Retina (tissue), 1 donor: ENCODE measurements at regions not wholly inside any gene's neighbourhood (a gene's known extent, or its start where the extent isn't known, plus 50 kb on each side); places are given as distances from the start of the nearest gene placed in this dataset.

Experiments
- DNase-seq: peaks from one replicate; pipeline ENCODE4 v3.0.0-alpha.2; 2016

DNA sequence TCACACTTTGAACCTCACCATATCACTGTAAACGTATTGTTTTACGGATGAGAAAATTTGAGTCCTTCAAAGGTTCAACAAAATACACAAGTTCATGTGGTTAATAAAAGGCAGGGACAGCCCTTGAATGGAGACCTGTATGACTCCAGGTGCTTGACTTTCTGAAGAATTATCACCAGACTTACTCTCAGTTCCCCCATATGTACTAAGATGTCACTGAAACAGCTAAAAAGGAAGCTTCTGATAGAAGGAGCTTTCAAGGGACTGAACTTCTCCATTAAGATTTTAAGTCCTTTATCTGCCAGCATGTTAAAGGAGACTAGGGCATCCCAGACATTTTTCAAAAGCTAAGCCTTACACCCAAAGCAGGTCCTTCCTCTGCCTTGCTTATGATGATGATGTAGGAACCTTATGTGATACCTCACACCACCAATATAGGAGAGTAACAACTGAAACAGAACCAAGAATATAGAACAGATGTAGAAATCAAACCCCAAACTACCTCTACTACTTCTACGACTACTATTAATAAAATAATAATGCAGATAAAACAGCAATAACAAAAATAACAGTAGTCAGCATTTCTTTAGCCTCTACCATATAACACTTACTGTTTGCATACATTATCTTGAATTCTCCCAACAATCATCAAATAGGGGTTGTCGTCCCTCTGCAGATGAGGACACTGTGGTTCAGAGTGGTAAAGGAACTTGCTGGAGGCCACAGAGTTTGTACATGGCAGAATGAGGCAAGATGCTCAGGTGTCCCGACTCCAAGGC, 273.9 kb downstream of the ELAVL2 start:
- DNase-seq, result no peak

GRCh38 chr9:23552876-23553601, 273.0 kb downstream of the ELAVL2 start:
- no peak for DNase-seq

- DNase-seq, result no peak
These were observed 271.4 kb downstream of the ELAVL2 start for GRCh38 chr9:23554686-23555085.

- peak; percentile 64 for DNase-seq
These were observed 270.2 kb downstream of the ELAVL2 start for GRCh38 chr9:23555851-23556250.

DNA sequence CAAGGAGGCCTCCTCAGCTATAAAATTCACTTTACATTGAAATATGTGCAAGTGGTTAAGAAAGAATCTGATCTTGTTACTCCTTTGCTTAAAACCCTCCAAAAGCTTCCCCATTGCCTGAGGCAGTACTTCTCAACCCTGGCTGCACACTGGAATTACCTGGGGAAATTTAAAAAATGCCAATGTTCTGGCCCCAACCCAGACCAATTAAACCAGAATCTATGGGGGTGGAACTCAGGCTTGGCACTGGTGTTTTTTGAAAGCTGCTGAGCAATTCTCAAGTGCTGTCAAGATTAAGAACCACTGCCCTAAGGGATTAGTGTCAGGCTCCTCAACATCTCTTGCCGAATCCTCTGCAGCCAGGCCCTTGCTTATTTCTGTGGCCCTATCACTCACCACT, 269.6 kb downstream of the ELAVL2 start:
- DNase-seq, result no peak

DNA sequence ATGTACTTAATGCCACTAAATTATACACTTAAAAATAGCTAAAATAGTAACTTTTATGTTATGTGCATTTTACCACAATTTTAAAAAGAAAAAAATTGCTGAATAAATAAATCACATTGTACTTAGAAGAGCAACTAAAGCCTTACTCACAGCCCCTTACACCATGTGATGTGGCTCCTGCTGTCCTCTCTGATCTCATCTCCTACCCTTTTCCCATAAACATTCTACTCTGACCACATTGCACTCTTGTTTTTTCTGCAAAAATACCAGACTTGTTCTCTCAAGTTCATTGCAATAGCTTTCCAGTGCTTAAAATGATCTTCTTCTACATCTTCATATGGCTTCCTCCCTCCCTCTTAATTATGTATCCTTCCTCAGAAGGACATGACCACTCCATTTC, 268.4 kb downstream of the ELAVL2 start:
- no peak for DNase-seq

GRCh38 chr9:23559522-23559921, 266.5 kb downstream of the ELAVL2 start:
- DNase-seq, result no peak

GRCh38 chr9:23563517-23563916, 262.5 kb downstream of the ELAVL2 start:
- no peak for DNase-seq

GRCh38 chr9:23567516-23568165, 258.4 kb downstream of the ELAVL2 start:
- no peak for DNase-seq

DNA sequence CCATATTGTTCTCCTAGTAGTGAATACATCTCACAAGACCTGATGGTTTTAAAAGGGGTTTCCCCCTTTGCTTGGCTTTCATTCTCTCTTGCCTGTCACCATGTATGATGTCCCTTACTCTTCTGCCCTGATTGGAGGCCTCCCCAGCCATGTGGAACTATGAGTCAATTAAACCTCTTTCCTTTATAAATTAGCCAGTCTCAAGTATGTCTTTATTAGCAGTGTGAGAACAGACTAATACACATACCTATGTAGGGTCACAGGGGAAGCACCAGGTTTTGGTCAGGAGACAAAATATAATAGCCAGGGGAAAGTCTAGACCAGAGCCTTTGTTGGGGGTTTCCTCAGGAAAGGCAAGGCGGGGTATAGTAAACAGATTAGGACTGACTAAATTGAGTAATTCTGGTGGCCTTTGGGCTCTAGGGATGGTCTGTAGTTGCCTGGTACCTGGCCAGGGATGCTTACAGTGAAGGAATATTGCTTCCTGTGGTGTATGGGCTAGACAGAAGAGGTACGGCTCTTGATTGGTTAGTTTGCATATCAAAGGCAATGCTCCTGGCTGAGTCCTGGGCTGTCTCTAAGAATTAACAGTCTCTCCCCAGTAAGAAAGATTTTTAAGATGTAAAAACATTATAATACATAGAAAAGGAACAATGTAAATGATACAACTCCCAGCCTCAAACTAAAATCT, 254.5 kb downstream of the ELAVL2 start:
- no peak for DNase-seq

GRCh38 chr9:23573800-23574199, 252.2 kb downstream of the ELAVL2 start:
- DNase-seq, result no peak

- DNase-seq, result no peak
These were observed 248.4 kb downstream of the ELAVL2 start for GRCh38 chr9:23577611-23578010.

- DNase-seq, result no peak
These were observed 244.1 kb downstream of the ELAVL2 start for GRCh38 chr9:23581931-23582330.

- DNase-seq, result no peak
These were observed 243.2 kb downstream of the ELAVL2 start for GRCh38 chr9:23582836-23583235.

GRCh38 chr9:23586906-23587305, 239.1 kb downstream of the ELAVL2 start:
- peak; percentile 58 for DNase-seq

GRCh38 chr9:23587433-23587832, 238.6 kb downstream of the ELAVL2 start:
- peak; percentile 7 for DNase-seq

- DNase-seq, result no peak
These were observed 238.1 kb downstream of the ELAVL2 start for GRCh38 chr9:23587903-23588302.

DNA sequence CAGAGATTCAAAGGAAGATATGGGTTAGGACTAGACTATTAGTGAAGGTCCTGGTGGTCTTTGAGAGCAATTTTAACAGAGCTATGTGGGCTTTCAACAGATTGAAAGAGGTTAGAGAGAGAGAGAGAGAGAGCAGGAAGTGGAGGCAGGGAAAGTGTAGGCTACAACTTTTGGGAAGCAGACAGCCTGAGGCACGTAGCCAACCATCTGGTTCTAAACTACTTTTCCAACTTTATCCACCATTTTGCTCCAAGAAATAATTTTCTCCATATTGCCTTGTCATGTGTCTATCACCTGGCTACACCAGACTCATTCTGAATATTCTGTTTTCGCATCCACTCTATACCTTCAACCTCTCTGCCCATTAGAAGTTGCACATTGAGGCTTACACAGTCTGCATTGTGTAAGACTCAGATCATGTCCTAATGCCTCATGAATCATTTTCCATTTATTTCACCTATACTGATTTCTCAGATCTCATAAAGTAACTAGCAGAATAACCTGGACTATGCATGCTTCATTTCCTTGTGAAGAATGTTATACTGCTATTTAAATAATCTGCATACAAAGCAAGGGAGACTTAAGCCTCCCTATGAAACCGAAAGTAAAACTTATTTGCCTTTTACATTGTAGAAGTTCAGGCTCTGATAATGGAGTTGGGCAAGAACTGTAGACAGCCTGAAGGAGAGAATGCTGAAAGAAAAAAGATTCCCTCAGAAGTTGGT, 235.6 kb downstream of the ELAVL2 start:
- no peak for DNase-seq

DNA sequence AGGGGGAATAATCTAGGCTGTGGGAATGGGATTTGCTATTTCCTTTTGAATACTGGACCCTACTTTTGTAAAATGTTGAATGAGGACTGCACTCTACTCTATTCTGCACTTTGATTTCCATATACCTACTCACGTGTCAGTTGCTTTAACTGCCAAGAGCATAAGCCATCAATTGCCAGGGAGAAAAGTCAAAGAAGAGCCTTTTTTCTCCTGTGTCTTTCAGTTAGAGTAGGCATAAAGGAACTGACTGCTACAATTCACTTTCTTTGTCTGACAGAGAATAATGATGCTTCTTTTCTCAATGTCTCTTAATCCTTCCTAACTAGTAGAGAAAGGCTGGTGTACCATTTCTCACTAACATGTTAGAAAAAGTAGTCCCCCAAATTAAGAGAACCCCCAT, 231.6 kb downstream of the ELAVL2 start:
- no peak for DNase-seq

DNA sequence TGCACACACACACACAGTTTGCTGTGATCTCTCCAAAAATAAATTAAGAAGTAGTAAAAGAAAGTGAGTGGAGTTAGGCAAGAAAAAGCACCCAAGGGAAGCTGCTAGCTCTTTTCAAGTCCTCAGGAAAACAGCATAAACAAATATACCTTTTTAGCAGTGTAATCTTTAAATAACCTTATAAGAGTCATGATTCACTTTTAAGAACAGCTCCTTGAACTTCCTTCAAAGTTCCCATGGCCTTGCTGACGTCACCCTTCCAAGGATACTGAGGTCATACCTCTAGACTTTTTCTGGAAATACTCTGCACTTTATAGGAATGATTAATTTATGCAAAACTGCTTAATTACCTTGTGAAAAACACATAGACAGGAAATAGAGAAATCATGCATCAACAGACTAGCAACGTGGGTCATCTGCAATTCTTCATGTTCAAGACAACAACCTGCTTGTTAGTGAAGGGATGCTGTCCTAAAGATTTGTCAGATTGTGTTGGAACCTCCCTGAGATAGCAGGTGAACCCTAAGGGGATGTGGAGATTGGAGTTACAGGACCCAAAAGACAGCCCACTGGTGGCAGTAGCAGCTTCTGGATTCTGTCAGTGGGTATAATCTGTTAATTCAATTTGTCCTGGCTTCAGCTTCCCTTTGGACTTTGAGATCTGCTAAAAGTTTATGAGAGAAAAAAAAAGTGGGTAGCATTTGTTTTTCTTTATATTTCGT, 229.0 kb downstream of the ELAVL2 start:
- DNase-seq, result no peak

DNA sequence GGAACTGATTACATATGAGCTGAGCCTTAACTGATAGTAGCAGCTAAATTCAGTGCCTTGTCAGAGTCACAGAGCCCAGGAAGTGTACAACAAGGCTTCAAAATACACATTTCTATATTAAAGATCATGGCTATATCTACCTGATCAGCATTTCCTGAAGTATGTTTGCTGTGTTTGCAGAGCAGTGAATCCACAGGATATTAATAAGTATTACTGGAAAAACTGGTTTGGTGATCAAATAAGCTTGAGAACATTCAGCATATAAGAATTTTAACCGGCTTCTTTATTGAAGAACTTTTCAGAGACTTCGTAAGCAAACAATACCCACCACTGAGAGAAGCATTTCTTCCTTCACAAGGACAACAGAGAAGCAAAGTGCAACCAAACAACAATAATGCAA, 227.0 kb downstream of the ELAVL2 start:
- no peak for DNase-seq

DNA sequence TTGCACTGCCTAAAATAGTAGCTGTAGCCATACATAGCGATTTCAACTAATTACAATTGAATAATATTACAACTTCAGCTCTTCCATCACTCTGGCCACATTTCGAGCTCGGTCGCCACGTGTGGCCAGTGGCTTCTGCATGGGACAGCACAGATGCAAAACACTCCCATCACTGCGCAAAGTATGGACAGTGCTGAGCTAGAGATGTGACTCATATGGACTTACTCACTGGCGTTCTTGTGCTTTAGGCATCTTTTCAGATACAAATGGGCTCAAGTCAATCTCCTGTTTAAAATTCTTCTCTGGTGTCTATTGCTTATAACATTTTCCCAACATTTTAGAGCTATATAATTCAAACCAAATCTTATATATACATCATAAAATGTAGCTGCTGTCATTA, 222.7 kb downstream of the ELAVL2 start:
- DNase-seq, result no peak
